Stimulated activated CD8-positive, alpha-beta memory T cell treated with anti-CD3 and anti-CD28 coated beads, Interleukin-4, amount 100 ng/mL, for 48 hours (primary cell): ENCODE measurements at regions not wholly inside any gene's neighbourhood (a gene's known extent, or its start where the extent isn't known, plus 50 kb on each side); places are given as distances from the start of the nearest gene placed in this dataset.
"Not testable (repeated sequence)": the region's sequence is repeated elsewhere in the genome, so short reads cannot be mapped to it uniquely, and the experiment has no call there.

ENCODE experiments used
- DNase-seq: peaks from one replicate; pipeline ENCODE4 v3.0.0-alpha.2; 2020

- peak; percentile 69 for DNase-seq
Observed at GRCh38 chr15:77944002-77944867, 133.3 kb downstream of the TBC1D2B start.

- DNase-seq: peak; percentile 20
Observed at GRCh38 chr15:77942611-77943211, 134.8 kb downstream of the TBC1D2B start.

- not testable (repeated sequence) for DNase-seq
Observed at GRCh38 chr15:77941090-77941827, 136.3 kb downstream of the TBC1D2B start.

- DNase-seq: no peak
Observed at GRCh38 chr15:77940381-77940947, 137.0 kb downstream of the TBC1D2B start.

- DNase-seq: no peak
Observed at GRCh38 chr15:77939851-77940250, 137.7 kb downstream of the TBC1D2B start.

- DNase-seq: not testable (repeated sequence)
Observed at GRCh38 chr15:77939026-77939425, 138.5 kb downstream of the TBC1D2B start.

GRCh38 chr15:77938546-77938945 lies 139.0 kb downstream of the TBC1D2B start:
- DNase-seq: not testable (repeated sequence)

- DNase-seq: not testable (repeated sequence)
Observed at GRCh38 chr15:77936567-77936966, 140.9 kb downstream of the TBC1D2B start.

- DNase-seq: not testable (repeated sequence)
Observed at GRCh38 chr15:77934516-77934915, 143.0 kb downstream of the TBC1D2B start.

- DNase-seq: not testable (repeated sequence)
Observed at GRCh38 chr15:77930907-77931306, 146.6 kb downstream of the TBC1D2B start.

GRCh38 chr15:77930490-77930889 lies 147.0 kb downstream of the TBC1D2B start:
- DNase-seq: not testable (repeated sequence)

- peak; percentile 26 for DNase-seq
Observed at GRCh38 chr15:77926789-77927188, 150.7 kb downstream of the TBC1D2B start.

- DNase-seq: peak; percentile 12
Observed at GRCh38 chr15:77926296-77926695, 151.2 kb downstream of the TBC1D2B start.

GRCh38 chr15:77925101-77925500 lies 152.4 kb downstream of the TBC1D2B start:
- not testable (repeated sequence) for DNase-seq

GRCh38 chr15:77921664-77922063 lies 155.8 kb downstream of the TBC1D2B start:
- peak; percentile 10 for DNase-seq

GRCh38 chr15:77916966-77917635 lies 160.4 kb downstream of the TBC1D2B start:
- peak; percentile 23 for DNase-seq

GRCh38 chr15:77915961-77916330 lies 161.6 kb downstream of the TBC1D2B start:
- not testable (repeated sequence) for DNase-seq

GRCh38 chr15:77915261-77915960 lies 162.1 kb downstream of the TBC1D2B start:
- peak; percentile 6 for DNase-seq

- DNase-seq: not testable (repeated sequence)
Observed at GRCh38 chr15:77914531-77914930, 163.0 kb downstream of the TBC1D2B start.

- DNase-seq: peak; percentile 86
Observed at GRCh38 chr15:77910030-77910911, 167.2 kb downstream of the TBC1D2B start.
